ENCODE measurements at regions not wholly inside any gene's neighbourhood (a gene's known extent, or its start where the extent isn't known, plus 50 kb on each side); places are given as distances from the start of the nearest gene placed in this dataset.
A peak's percentile ranks its signal among the peaks of the same experiment; 100 is the strongest.

GRCh38 chr14:61630399-61631044, 64.8 kb upstream of the HIF1A start:
- DNase-seq (ENCODE audit: low spot score) (no peak), ATAC-seq (peak; percentile 50)
- H2AFZ ChIP-seq, result no peak overlapping the region
- Mint-ChIP-seq H3K4me1 (peaks cover 13% of the 10 kb centered on the region), H3K27me3 (ENCODE audit: insufficient read depth, low read depth, poor library complexity) (no peaks in the 10 kb centered on the region), H3K36me3 (ENCODE audit: low read depth) (no peaks in the 10 kb centered on the region), H3K27ac (no peak overlapping the region; the same call in 1 of the 2 replicates), H3K4me3 (no peak overlapping the region), H3K9me3 (no peaks in the 10 kb centered on the region)
- no peaks in the 10 kb centered on the region for H3F3A ChIP-seq (replicated peaks; ENCODE audit: low read depth)
- no peaks in the 10 kb centered on the region for H4K20me1 ChIP-seq (replicated peaks; ENCODE audit: insufficient read depth)
- peaks cover 11% of the 10 kb centered on the region for H3K4me1 ChIP-seq (ENCODE audit: insufficient read depth)
- no peaks in the 10 kb centered on the region for H3K79me2 ChIP-seq (replicated peaks; ENCODE audit: insufficient read depth)
- H3K9me2 ChIP-seq (ENCODE audit: insufficient read depth), result peaks cover 2% of the 10 kb centered on the region; the same call in 1 of the 2 replicates
- H3K27me3 ChIP-seq (ENCODE audit: insufficient read depth), result no peaks in the 10 kb centered on the region
- no peaks in the 10 kb centered on the region for H3K36me3 ChIP-seq (ENCODE audit: insufficient read depth)
- no peak overlapping the region for H3K27ac ChIP-seq (ENCODE audit: low read depth)
- no peak overlapping the region for H3K4me2 ChIP-seq
- no peak overlapping the region for H3K4me3 ChIP-seq
- TF ChIP-seq ZNF462 (CRISPR knock-in tag; IDR thresholded peaks at IDR 0.05) (no peak), CREB1 (CRISPR knock-in tag; IDR thresholded peaks at IDR 0.05; ENCODE audit: low read depth) (no peak), STAT1 (IDR thresholded peaks at IDR 0.05; ENCODE audit: unreplicated experiment) (no peak)

GRCh38 chr14:61631045-61631687, 64.1 kb upstream of the HIF1A start:
- TF ChIP-seq CTCF (conservative IDR thresholded peaks at IDR 0.05; ENCODE audit: low read depth in 2 of 2) (no peak), REST (IDR thresholded peaks at IDR 0.05; ENCODE audit: unreplicated experiment) (no peak), POLR2AphosphoS5 (IDR thresholded peaks at IDR 0.05; ENCODE audit: low read depth) (no peak), NANOG (IDR thresholded peaks at IDR 0.05; ENCODE audit: borderline replicate concordance) (no peak), ZNF114 (CRISPR knock-in tag; IDR thresholded peaks at IDR 0.05) (no peak)
- Mint-ChIP-seq H3K4me1 (peaks cover 13% of the 10 kb centered on the region), H3K27ac (no peak overlapping the region), H3K9me3 (no peaks in the 10 kb centered on the region), H3K4me3 (no peak overlapping the region), H3K27me3 (ENCODE audit: insufficient read depth, low read depth, poor library complexity) (no peaks in the 10 kb centered on the region), H3K36me3 (ENCODE audit: low read depth) (no peaks in the 10 kb centered on the region)
- H3K4me2 ChIP-seq, result no peak overlapping the region
- DNase-seq (ENCODE audit: low spot score), result no peak
- no peaks in the 10 kb centered on the region for H3K79me2 ChIP-seq (replicated peaks; ENCODE audit: insufficient read depth)
- no peak overlapping the region for H3K27ac ChIP-seq (ENCODE audit: low read depth)
- peaks cover 2% of the 10 kb centered on the region; the same call in 1 of the 2 replicates for H3K9me2 ChIP-seq (ENCODE audit: insufficient read depth)
- no peaks in the 10 kb centered on the region for H3F3A ChIP-seq (replicated peaks; ENCODE audit: low read depth)
- no peaks in the 10 kb centered on the region for H3K27me3 ChIP-seq (ENCODE audit: insufficient read depth)
- no peak for ATAC-seq
- H2AFZ ChIP-seq, result no peak overlapping the region
- H3K36me3 ChIP-seq (ENCODE audit: insufficient read depth), result no peaks in the 10 kb centered on the region
- no peaks in the 10 kb centered on the region for H4K20me1 ChIP-seq (replicated peaks; ENCODE audit: insufficient read depth)
- no peak overlapping the region for H3K4me3 ChIP-seq
- peaks cover 11% of the 10 kb centered on the region for H3K4me1 ChIP-seq (ENCODE audit: insufficient read depth)
